ENCODE measurements at regions not wholly inside any gene's neighbourhood (a gene's known extent, or its start where the extent isn't known, plus 50 kb on each side); places are given as distances from the start of the nearest gene placed in this dataset.

GRCh38 chr12:118488034-118488433, 111.7 kb downstream of the SUDS3 start (continued):
- TF ChIP-seq, protein P1, sequence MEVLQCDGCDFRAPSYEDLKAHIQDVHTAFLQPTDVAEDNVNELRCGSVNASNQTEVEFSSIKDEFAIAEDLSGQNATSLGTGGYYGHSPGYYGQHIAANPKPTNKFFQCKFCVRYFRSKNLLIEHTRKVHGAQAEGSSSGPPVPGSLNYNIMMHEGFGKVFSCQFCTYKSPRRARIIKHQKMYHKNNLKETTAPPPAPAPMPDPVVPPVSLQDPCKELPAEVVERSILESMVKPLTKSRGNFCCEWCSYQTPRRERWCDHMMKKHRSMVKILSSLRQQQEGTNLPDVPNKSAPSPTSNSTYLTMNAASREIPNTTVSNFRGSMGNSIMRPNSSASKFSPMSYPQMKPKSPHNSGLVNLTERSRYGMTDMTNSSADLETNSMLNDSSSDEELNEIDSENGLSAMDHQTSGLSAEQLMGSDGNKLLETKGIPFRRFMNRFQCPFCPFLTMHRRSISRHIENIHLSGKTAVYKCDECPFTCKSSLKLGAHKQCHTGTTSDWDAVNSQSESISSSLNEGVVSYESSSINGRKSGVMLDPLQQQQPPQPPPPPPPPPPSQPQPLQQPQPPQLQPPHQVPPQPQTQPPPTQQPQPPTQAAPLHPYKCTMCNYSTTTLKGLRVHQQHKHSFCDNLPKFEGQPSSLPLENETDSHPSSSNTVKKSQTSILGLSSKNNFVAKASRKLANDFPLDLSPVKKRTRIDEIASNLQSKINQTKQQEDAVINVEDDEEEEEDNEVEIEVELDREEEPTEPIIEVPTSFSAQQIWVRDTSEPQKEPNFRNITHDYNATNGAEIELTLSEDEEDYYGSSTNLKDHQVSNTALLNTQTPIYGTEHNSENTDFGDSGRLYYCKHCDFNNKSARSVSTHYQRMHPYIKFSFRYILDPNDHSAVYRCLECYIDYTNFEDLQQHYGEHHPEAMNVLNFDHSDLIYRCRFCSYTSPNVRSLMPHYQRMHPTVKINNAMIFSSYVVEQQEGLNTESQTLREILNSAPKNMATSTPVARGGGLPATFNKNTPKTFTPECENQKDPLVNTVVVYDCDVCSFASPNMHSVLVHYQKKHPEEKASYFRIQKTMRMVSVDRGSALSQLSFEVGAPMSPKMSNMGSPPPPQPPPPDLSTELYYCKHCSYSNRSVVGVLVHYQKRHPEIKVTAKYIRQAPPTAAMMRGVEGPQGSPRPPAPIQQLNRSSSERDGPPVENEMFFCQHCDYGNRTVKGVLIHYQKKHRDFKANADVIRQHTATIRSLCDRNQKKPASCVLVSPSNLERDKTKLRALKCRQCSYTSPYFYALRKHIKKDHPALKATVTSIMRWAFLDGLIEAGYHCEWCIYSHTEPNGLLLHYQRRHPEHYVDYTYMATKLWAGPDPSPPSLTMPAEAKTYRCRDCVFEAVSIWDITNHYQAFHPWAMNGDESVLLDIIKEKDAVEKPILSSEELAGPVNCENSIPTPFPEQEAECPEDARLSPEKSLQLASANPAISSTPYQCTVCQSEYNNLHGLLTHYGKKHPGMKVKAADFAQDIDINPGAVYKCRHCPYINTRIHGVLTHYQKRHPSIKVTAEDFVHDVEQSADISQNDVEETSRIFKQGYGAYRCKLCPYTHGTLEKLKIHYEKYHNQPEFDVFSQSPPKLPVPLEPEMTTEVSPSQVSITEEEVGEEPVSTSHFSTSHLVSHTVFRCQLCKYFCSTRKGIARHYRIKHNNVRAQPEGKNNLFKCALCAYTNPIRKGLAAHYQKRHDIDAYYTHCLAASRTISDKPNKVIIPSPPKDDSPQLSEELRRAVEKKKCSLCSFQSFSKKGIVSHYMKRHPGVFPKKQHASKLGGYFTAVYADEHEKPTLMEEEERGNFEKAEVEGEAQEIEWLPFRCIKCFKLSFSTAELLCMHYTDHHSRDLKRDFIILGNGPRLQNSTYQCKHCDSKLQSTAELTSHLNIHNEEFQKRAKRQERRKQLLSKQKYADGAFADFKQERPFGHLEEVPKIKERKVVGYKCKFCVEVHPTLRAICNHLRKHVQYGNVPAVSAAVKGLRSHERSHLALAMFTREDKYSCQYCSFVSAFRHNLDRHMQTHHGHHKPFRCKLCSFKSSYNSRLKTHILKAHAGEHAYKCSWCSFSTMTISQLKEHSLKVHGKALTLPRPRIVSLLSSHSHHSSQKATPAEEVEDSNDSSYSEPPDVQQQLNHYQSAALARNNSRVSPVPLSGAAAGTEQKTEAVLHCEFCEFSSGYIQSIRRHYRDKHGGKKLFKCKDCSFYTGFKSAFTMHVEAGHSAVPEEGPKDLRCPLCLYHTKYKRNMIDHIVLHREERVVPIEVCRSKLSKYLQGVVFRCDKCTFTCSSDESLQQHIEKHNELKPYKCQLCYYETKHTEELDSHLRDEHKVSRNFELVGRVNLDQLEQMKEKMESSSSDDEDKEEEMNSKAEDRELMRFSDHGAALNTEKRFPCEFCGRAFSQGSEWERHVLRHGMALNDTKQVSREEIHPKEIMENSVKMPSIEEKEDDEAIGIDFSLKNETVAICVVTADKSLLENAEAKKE (CRISPR knock-in tag; IDR thresholded peaks at IDR 0.05): no peak
- TF ChIP-seq ZNF331 (CRISPR knock-in tag; IDR thresholded peaks at IDR 0.05; ENCODE audit: low read depth) (no peak), POLR2AphosphoS5 (IDR thresholded peaks at IDR 0.05; ENCODE audit: low read depth) (no peak), JUNB (IDR thresholded peaks at IDR 0.05; ENCODE audit: unreplicated experiment) (no peak), EZH2 (IDR thresholded peaks at IDR 0.05; ENCODE audit: low read depth, unreplicated experiment) (no peak), STAT1 (IDR thresholded peaks at IDR 0.05; ENCODE audit: unreplicated experiment) (no peak), ZNF114 (CRISPR knock-in tag; IDR thresholded peaks at IDR 0.05) (no peak)
- TF ChIP-seq, protein P2, sequence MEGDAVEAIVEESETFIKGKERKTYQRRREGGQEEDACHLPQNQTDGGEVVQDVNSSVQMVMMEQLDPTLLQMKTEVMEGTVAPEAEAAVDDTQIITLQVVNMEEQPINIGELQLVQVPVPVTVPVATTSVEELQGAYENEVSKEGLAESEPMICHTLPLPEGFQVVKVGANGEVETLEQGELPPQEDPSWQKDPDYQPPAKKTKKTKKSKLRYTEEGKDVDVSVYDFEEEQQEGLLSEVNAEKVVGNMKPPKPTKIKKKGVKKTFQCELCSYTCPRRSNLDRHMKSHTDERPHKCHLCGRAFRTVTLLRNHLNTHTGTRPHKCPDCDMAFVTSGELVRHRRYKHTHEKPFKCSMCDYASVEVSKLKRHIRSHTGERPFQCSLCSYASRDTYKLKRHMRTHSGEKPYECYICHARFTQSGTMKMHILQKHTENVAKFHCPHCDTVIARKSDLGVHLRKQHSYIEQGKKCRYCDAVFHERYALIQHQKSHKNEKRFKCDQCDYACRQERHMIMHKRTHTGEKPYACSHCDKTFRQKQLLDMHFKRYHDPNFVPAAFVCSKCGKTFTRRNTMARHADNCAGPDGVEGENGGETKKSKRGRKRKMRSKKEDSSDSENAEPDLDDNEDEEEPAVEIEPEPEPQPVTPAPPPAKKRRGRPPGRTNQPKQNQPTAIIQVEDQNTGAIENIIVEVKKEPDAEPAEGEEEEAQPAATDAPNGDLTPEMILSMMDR (conservative IDR thresholded peaks at IDR 0.05; ENCODE audit: low read depth in 2 of 2): no peak

- DNase-seq (ENCODE audit: low spot score) (peak; percentile 4), ATAC-seq (peak; percentile 30; the same call in 1 of the 3 replicates)
- Mint-ChIP-seq H3K27me3 (ENCODE audit: insufficient read depth, low read depth, poor library complexity) (peaks cover 5% of the 10 kb centered on the region), H3K4me3 (no peak overlapping the region), H3K36me3 (ENCODE audit: low read depth) (peaks cover 7% of the 10 kb centered on the region), H3K4me1 (0 out of 3 replicates have a peak, but pooled peaks cover 3% of the 10 kb centered on the region), H3K9me3 (peaks cover 7% of the 10 kb centered on the region), H3K27ac (no peak overlapping the region)
- Histone ChIP-seq H3K4me2 (no peak overlapping the region), H3K4me3 (no peak overlapping the region), H3K27me3 (ENCODE audit: insufficient read depth) (no peaks in the 10 kb centered on the region), H2AFZ (peak overlapping the region; percentile 77; the same call in 1 of the 2 replicates), H3K27ac (ENCODE audit: low read depth) (no peak overlapping the region), H3K4me1 (ENCODE audit: insufficient read depth) (no peaks in the 10 kb centered on the region; the same call in 1 of the 2 replicates), H3K9me2 (ENCODE audit: insufficient read depth) (0 out of 2 replicates have a peak, but pooled peaks cover 4% of the 10 kb centered on the region), H3K36me3 (ENCODE audit: insufficient read depth) (no peaks in the 10 kb centered on the region), H3F3A (replicated peaks; ENCODE audit: low read depth) (no peaks in the 10 kb centered on the region), H4K20me1 (replicated peaks; ENCODE audit: insufficient read depth) (no peaks in the 10 kb centered on the region), H3K79me2 (replicated peaks; ENCODE audit: insufficient read depth) (no peaks in the 10 kb centered on the region)
- no peak for TF ChIP-seq EZH2phosphoT487 (IDR thresholded peaks at IDR 0.05; ENCODE audit: unreplicated experiment)
- no peak for TF ChIP-seq EZH2 (IDR thresholded peaks at IDR 0.05; ENCODE audit: low read depth, unreplicated experiment)
- TF ChIP-seq STAT1 (IDR thresholded peaks at IDR 0.05; ENCODE audit: unreplicated experiment): no peak
- no peak for TF ChIP-seq ZNF114 (CRISPR knock-in tag; IDR thresholded peaks at IDR 0.05)
- no peak for TF ChIP-seq NANOG (IDR thresholded peaks at IDR 0.05; ENCODE audit: borderline replicate concordance)
These were observed 117.6 kb downstream of the SUDS3 start for GRCh38 chr12:118493962-118494361.

All from GM23338 (cell line).